ENCODE measurements at regions not wholly inside any gene's neighbourhood (a gene's known extent, or its start where the extent isn't known, plus 50 kb on each side); places are given as distances from the start of the nearest gene placed in this dataset.

GRCh38 chr14:55851961-55852360 is 266.2 kb upstream of the PELI2 start:
- TF ChIP-seq CTCF (conservative IDR thresholded peaks at IDR 0.05; ENCODE audit: low read depth, low read length) (no peak), EZH2 (IDR thresholded peaks at IDR 0.05; ENCODE audit: borderline replicate concordance, low read depth, low read length, poor library complexity, severe bottlenecking) (no peak)
